ENCODE measurements at regions not wholly inside any gene's neighbourhood (a gene's known extent, or its start where the extent isn't known, plus 50 kb on each side); places are given as distances from the start of the nearest gene placed in this dataset.

DNA sequence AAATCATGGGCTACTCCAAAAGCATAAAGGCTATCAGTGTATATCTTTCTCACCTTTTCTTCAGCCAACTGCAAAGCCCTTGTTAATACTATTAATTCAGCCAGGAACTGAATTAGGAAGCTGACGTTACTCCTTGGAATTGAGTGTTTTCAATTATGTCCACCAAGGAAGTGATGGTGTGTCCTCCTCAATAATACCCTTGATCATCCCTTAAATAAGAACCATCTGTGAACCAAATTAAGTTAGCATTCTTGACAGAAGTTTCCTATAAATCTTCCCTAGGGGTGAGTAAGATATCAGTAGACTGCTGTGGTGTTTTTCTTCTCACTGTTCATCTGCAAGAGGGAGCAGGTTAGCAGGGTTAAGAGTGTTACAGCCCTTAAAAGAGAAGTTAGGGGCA, 252.3 kb upstream of the AVPR1A start:
- no peak for TF ChIP-seq CTCF (conservative IDR thresholded peaks at IDR 0.05; ENCODE audit: low read depth, low read length)
- TF ChIP-seq EZH2 (IDR thresholded peaks at IDR 0.05; ENCODE audit: borderline replicate concordance, low read depth, low read length, poor library complexity, severe bottlenecking) = no peak

All from A673 (cell line).